Body of pancreas (tissue), 4 donors: ENCODE measurements at regions not wholly inside any gene's neighbourhood (a gene's known extent, or its start where the extent isn't known, plus 50 kb on each side); places are given as distances from the start of the nearest gene placed in this dataset.

ENCODE experiments used
- ATAC-seq: fragments of 150-250 bp; one replicate; pipeline ENCODE4 v1.9.1; 2016
- DNase-seq, 4 donors: peaks; one replicate each; pipeline ENCODE4 v3.0.0-alpha.2; 2019
- H3K27ac ChIP-seq, 4 donors: fragments of 200-600 bp; sonication (generic); 1 replicate in 3 of 4; 2 replicates in 1 of 4; pipeline versions ENCODE4 v1.5.1 to v1.6.1; 2016 to 2019; ENCODE audit warnings: mild to moderate bottlenecking in 1 of 4, mixed read lengths in 1 of 4, moderate library complexity in 1 of 4
- H3K27me3 ChIP-seq, 2 donors: fragments of 200-600 bp; sonication (generic); one replicate each; pipeline ENCODE4 v1.6.0; 2016; ENCODE audit warnings: mild to moderate bottlenecking in 1 of 2
- H3K36me3 ChIP-seq, 2 donors: fragments of 200-600 bp; sonication (generic); replicated peaks in 1 of 2; 2 replicates each; pipeline ENCODE4 v1.5.1; 2016; ENCODE audit warnings: low read depth in 2 of 2; ENCODE audit not compliant: insufficient read depth in 1 of 2
- H3K4me1 ChIP-seq: fragments of 200-600 bp; sonication (generic); one replicate; pipeline ENCODE4 v1.6.0; 2016
- H3K4me3 ChIP-seq, 2 donors: fragments of 200-600 bp; sonication (generic); 1 replicate in 1 of 2; 2 replicates in 1 of 2; pipeline ENCODE4 v1.5.1; 2016 to 2019
- H3K9me3 ChIP-seq, 3 donors: fragments of 200-600 bp; sonication (generic); 1 replicate in 2 of 3; 2 replicates in 1 of 3; pipeline ENCODE4 v1.5.1; 2016
- CTCF ChIP-seq, 7 experiments: fragments of 450-650 bp in 4 of 7; fragments of 200-600 bp in 3 of 7; sonication (generic) in 3 of 7; IDR thresholded peaks; one replicate each; pipeline ENCODE4 v1.5.1; 2016 to 2019; ENCODE audit warnings: antibody characterized with exemption in 7 of 7
- POLR2A ChIP-seq, 3 donors: fragments of 450-650 bp; IDR thresholded peaks; one replicate each; pipeline ENCODE4 v1.6.1; 2016; ENCODE audit warnings: antibody characterized with exemption in 3 of 3, mild to moderate bottlenecking in 2 of 3
- WGBS, 2 donors: methylation state at CpG; one replicate each; pipeline ENCODE4 v1.1.5; 2017; 5-methylcytosine and 5-hydroxymethylcytosine counted together
- intact Hi-C: fragments of 100-400 bp; cut with DNase I; formaldehyde crosslinking; loops from one replicate; pipeline ENCODE4 v1.15.1; 2023

- Histone ChIP-seq H3K9me3 (no peaks in the 10 kb centered on the region), H3K4me3 (no peak overlapping the region), H3K27me3 (no peaks in the 10 kb centered on the region), H3K36me3 (no peaks in the 10 kb centered on the region), H3K4me1 (no peaks in the 10 kb centered on the region), H3K27ac (no peak overlapping the region)
- TF ChIP-seq CTCF (IDR thresholded peaks at IDR 0.05): no peak
- TF ChIP-seq POLR2A (IDR thresholded peaks at IDR 0.05): no peak
- intact Hi-C loops: no loop called here
- 31% methylated on average over 9 of the region's 9 CpGs for WGBS, 2 donors
- ATAC-seq (no peak), DNase-seq (no peak)
These were observed 562.2 kb upstream of the ZFHX3 start for GRCh38 chr16:73610160-73610559.

- Histone ChIP-seq H3K27me3 (no peaks in the 10 kb centered on the region), H3K36me3 (no peaks in the 10 kb centered on the region), H3K27ac (no peak overlapping the region), H3K4me3 (no peak overlapping the region), H3K9me3 (no peaks in the 10 kb centered on the region), H3K4me1 (no peaks in the 10 kb centered on the region)
- intact Hi-C loops: no loop called here
- no peak for TF ChIP-seq CTCF (IDR thresholded peaks at IDR 0.05)
- no peak for TF ChIP-seq POLR2A (IDR thresholded peaks at IDR 0.05)
- no peak for DNase-seq
- ATAC-seq: no peak
- 59 to 72% methylated on average over 8 of the region's 8 CpGs for WGBS, 2 donors
These were observed 561.0 kb upstream of the ZFHX3 start for GRCh38 chr16:73608911-73609310.

- Histone ChIP-seq H3K27me3 (no peaks in the 10 kb centered on the region), H3K27ac (no peak overlapping the region), H3K36me3 (no peaks in the 10 kb centered on the region), H3K4me1 (no peaks in the 10 kb centered on the region), H3K9me3 (no peaks in the 10 kb centered on the region), H3K4me3 (no peak overlapping the region)
- TF ChIP-seq POLR2A (IDR thresholded peaks at IDR 0.05): no peak
- TF ChIP-seq CTCF (IDR thresholded peaks at IDR 0.05): no peak
- DNase-seq: no peak
- WGBS, 2 donors: 75 to 78% methylated on average over 5 of the region's 5 CpGs
- no peak for ATAC-seq
- intact Hi-C loops: no loop called here
These were observed 557.4 kb upstream of the ZFHX3 start for GRCh38 chr16:73605309-73605708.

GRCh38 chr16:73601911-73602310 is 554.0 kb upstream of the ZFHX3 start:
- Histone ChIP-seq H3K9me3 (no peaks in the 10 kb centered on the region), H3K27me3 (no peaks in the 10 kb centered on the region), H3K36me3 (no peaks in the 10 kb centered on the region), H3K4me3 (no peak overlapping the region), H3K27ac (no peak overlapping the region), H3K4me1 (no peaks in the 10 kb centered on the region)
- DNase-seq: no peak
- intact Hi-C loops: no loop called here
- no peak for ATAC-seq
- WGBS, 2 donors: 61 to 65% methylated on average over 3 of the region's 3 CpGs
- TF ChIP-seq POLR2A (IDR thresholded peaks at IDR 0.05) (no peak), CTCF (IDR thresholded peaks at IDR 0.05) (no peak)

- DNase-seq: no peak
- TF ChIP-seq CTCF (IDR thresholded peaks at IDR 0.05) (no peak), POLR2A (IDR thresholded peaks at IDR 0.05) (no peak)
- no peak for ATAC-seq
- intact Hi-C loops: no loop called here
- Histone ChIP-seq H3K4me1 (no peaks in the 10 kb centered on the region), H3K9me3 (no peaks in the 10 kb centered on the region), H3K4me3 (no peak overlapping the region), H3K27ac (no peak overlapping the region), H3K27me3 (no peaks in the 10 kb centered on the region), H3K36me3 (no peaks in the 10 kb centered on the region)
- 49 to 63% methylated on average over 2 of the region's 2 CpGs for WGBS, 2 donors
These were observed 551.9 kb upstream of the ZFHX3 start for GRCh38 chr16:73599870-73600269.
